ENCODE measurements at regions not wholly inside any gene's neighbourhood (a gene's known extent, or its start where the extent isn't known, plus 50 kb on each side); places are given as distances from the start of the nearest gene placed in this dataset.

DNA sequence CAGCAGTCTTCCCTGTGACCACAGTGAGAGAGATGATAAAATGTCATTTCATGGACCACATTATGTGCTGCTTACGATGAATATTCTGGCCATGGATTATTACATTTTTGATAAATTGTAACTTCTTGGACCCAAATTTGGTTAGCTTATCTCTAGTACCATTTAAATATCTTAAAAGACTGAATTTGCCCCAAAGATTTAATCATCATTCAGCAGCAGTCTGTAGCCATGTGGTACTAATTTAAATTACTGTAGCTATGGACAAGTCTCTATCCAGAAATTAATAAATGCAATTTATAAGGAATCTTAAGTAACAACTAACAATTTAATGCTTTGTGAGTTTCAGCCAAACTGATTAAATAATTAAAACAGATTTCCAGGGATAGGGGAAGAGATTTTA is 644.9 kb upstream of the FANCL start:
- no peaks in the 10 kb centered on the region for H3K36me3 ChIP-seq (ENCODE audit: control insufficient read depth in 2 of 2, insufficient read depth in 2 of 2, low read length in 1 of 2)
- no peak overlapping the region for H3K4me3 ChIP-seq (ENCODE audit: low read depth in 1 of 2, low read length in 2 of 2)
- H3K27ac ChIP-seq (ENCODE audit: low read depth in 2 of 2, low read length in 1 of 2), result no peak overlapping the region
- 83 to 90% methylated on average over 1 of the region's 1 CpG for WGBS, 2 donors
- H3K9me3 ChIP-seq (ENCODE audit: control insufficient read depth in 2 of 2, insufficient read depth in 1 of 2, low read depth in 1 of 2, low read length in 1 of 2), result no peaks in the 10 kb centered on the region
- H3K27me3 ChIP-seq (ENCODE audit: control insufficient read depth in 1 of 2, insufficient read depth in 2 of 2, low read length in 2 of 2), result no peaks in the 10 kb centered on the region
- H3K4me1 ChIP-seq (ENCODE audit: control insufficient read depth in 2 of 2, insufficient read depth in 2 of 2, low read length in 1 of 2), result no peaks in the 10 kb centered on the region

DNA sequence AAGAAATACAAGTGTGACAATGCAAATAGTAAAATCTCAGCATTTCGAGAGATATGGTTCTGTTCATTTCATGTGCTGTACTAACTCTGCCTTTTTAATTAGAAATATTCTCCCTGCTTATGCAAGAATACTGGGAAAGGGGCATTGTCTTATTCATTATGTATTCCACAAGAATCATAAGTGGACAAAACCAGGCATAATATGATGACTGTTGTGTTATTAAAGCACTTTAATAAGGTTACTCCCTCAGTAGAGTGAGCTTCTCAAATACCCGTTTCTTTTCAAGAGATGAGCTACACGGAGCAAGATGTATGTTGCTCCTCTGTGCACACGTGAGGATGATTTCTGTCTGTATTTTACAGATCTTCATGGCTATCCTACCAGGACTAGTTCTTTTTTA is 638.7 kb upstream of the FANCL start:
- 85 to 87% methylated on average over 4 of the region's 4 CpGs for WGBS, 2 donors
- H3K9me3 ChIP-seq (ENCODE audit: control insufficient read depth in 2 of 2, insufficient read depth in 1 of 2, low read depth in 1 of 2, low read length in 1 of 2), result no peaks in the 10 kb centered on the region
- H3K4me3 ChIP-seq (ENCODE audit: low read depth in 1 of 2, low read length in 2 of 2), result no peak overlapping the region
- H3K27me3 ChIP-seq (ENCODE audit: control insufficient read depth in 1 of 2, insufficient read depth in 2 of 2, low read length in 2 of 2), result no peaks in the 10 kb centered on the region
- no peak overlapping the region for H3K27ac ChIP-seq (ENCODE audit: low read depth in 2 of 2, low read length in 1 of 2)
- H3K36me3 ChIP-seq (ENCODE audit: control insufficient read depth in 2 of 2, insufficient read depth in 2 of 2, low read length in 1 of 2), result no peaks in the 10 kb centered on the region
- H3K4me1 ChIP-seq (ENCODE audit: control insufficient read depth in 2 of 2, insufficient read depth in 2 of 2, low read length in 1 of 2), result no peaks in the 10 kb centered on the region

DNA sequence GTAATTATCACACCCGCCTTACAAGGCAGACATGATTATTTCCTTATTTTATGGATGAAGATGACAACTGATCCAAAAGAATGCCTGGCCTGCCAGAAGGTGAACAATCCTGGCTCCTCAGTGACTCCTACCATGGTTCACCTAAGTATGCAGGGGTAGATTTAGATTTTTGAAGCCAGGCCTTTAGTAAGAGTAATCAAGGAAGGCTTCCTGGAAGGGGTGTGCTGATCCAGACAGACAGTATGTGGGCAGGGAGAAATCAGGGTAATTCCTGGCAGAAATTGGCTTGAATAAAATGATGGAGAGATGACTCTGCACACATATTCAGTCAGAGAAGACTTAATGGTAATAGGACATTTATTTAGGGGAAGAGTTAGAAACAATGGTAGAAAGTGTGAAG is 637.7 kb upstream of the FANCL start:
- 77 to 92% methylated on average over 1 of the region's 1 CpG for WGBS, 2 donors
- Histone ChIP-seq H3K36me3 (ENCODE audit: control insufficient read depth in 2 of 2, insufficient read depth in 2 of 2, low read length in 1 of 2) (no peaks in the 10 kb centered on the region), H3K9me3 (ENCODE audit: control insufficient read depth in 2 of 2, insufficient read depth in 1 of 2, low read depth in 1 of 2, low read length in 1 of 2) (no peaks in the 10 kb centered on the region), H3K4me1 (ENCODE audit: control insufficient read depth in 2 of 2, insufficient read depth in 2 of 2, low read length in 1 of 2) (no peaks in the 10 kb centered on the region), H3K27me3 (ENCODE audit: control insufficient read depth in 1 of 2, insufficient read depth in 2 of 2, low read length in 2 of 2) (no peaks in the 10 kb centered on the region), H3K4me3 (ENCODE audit: low read depth in 1 of 2, low read length in 2 of 2) (no peak overlapping the region), H3K27ac (ENCODE audit: low read depth in 2 of 2, low read length in 1 of 2) (no peak overlapping the region)

DNA sequence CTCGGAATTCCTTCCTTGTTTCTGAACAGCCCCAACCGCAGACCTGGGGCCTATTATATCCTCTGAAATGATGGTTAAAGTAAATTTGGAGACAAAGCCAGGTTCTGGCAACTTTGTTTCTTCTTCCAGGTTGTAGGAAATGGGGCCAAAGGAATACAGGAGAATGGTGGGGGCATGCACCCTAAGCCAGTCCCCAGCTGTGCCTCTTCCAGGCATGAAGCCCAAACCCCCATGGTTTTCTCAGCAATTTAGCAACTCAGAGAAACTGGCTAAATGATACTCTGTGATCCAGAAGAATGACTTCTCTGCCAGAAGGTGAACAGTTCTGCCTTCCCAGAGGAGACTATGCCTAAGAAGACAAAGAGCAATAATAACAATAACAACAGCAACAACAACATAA is 635.0 kb upstream of the FANCL start:
- Histone ChIP-seq H3K4me3 (ENCODE audit: low read depth in 1 of 2, low read length in 2 of 2) (no peak overlapping the region), H3K9me3 (ENCODE audit: control insufficient read depth in 2 of 2, insufficient read depth in 1 of 2, low read depth in 1 of 2, low read length in 1 of 2) (no peaks in the 10 kb centered on the region), H3K36me3 (ENCODE audit: control insufficient read depth in 2 of 2, insufficient read depth in 2 of 2, low read length in 1 of 2) (no peaks in the 10 kb centered on the region), H3K4me1 (ENCODE audit: control insufficient read depth in 2 of 2, insufficient read depth in 2 of 2, low read length in 1 of 2) (no peaks in the 10 kb centered on the region), H3K27me3 (ENCODE audit: control insufficient read depth in 1 of 2, insufficient read depth in 2 of 2, low read length in 2 of 2) (no peaks in the 10 kb centered on the region), H3K27ac (ENCODE audit: low read depth in 2 of 2, low read length in 1 of 2) (no peak overlapping the region)
- WGBS, 2 donors, result 85 to 92% methylated on average over 2 of the region's 2 CpGs

DNA sequence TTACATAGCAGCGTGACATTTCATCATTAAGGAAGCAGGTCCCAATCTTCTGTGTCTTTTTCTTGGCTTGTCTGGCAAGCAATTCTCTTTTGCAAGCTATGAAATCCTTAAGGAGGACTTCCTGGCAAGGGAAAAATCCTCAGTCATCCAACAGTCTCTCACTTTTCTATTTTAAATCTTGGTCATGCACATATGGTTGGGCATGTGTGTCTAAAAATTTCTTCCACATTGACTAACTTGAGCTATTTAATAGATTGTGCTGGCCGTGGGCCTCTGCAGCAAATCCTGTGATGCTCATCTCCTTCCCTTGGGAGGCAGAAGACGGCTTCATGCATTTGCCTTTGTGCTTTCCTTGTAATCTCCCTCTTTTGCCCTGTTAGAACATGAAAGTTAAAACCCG is 634.3 kb upstream of the FANCL start:
- Histone ChIP-seq H3K4me1 (ENCODE audit: control insufficient read depth in 2 of 2, insufficient read depth in 2 of 2, low read length in 1 of 2) (no peaks in the 10 kb centered on the region), H3K4me3 (ENCODE audit: low read depth in 1 of 2, low read length in 2 of 2) (no peak overlapping the region), H3K27me3 (ENCODE audit: control insufficient read depth in 1 of 2, insufficient read depth in 2 of 2, low read length in 2 of 2) (no peaks in the 10 kb centered on the region), H3K27ac (ENCODE audit: low read depth in 2 of 2, low read length in 1 of 2) (no peak overlapping the region), H3K9me3 (ENCODE audit: control insufficient read depth in 2 of 2, insufficient read depth in 1 of 2, low read depth in 1 of 2, low read length in 1 of 2) (no peaks in the 10 kb centered on the region), H3K36me3 (ENCODE audit: control insufficient read depth in 2 of 2, insufficient read depth in 2 of 2, low read length in 1 of 2) (no peaks in the 10 kb centered on the region)
- WGBS, 2 donors, result 69 to 71% methylated on average over 4 of the region's 4 CpGs

DNA sequence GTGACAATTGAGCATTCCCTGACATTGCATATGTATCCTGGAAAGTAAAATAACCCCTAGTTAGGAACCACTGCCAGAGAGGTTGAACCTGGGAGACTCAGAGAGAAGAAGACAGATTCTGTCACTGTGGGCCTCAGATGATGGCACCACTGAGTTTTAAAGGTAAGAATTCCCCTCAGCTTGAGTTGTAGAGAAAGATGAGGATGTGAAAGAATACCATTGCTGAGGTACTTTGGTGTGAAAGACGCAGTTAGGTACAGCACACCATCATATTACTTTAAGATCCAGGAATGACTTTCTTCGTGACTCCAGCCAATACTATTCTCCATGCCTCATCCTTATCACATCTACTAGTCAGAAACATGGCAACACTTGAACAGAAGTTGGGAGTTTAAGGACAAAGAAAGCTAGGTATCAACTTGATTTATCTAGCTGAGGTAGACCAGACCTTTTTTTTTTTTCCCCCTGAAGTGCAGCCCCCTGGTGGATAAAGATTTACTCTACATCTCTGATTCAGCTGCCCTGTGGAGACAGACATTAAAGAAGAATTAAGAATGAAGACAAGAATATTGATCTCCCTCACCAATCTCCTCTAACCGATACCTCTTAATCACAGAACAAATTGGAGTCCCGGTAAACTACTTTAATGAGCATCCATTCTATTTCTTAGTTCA is 630.5 kb upstream of the FANCL start:
- H3K9me3 ChIP-seq (ENCODE audit: control insufficient read depth in 2 of 2, insufficient read depth in 1 of 2, low read depth in 1 of 2, low read length in 1 of 2), result peaks cover 0 to 2% of the 10 kb centered on the region in 2 donors
- no peak overlapping the region for H3K27ac ChIP-seq (ENCODE audit: low read depth in 2 of 2, low read length in 1 of 2)
- H3K27me3 ChIP-seq (ENCODE audit: control insufficient read depth in 1 of 2, insufficient read depth in 2 of 2, low read length in 2 of 2), result no peaks in the 10 kb centered on the region
- H3K4me3 ChIP-seq (ENCODE audit: low read depth in 1 of 2, low read length in 2 of 2), result no peak overlapping the region
- 90 to 91% methylated on average over 4 of the region's 4 CpGs for WGBS, 2 donors
- H3K36me3 ChIP-seq (ENCODE audit: control insufficient read depth in 2 of 2, insufficient read depth in 2 of 2, low read length in 1 of 2), result no peaks in the 10 kb centered on the region
- H3K4me1 ChIP-seq (ENCODE audit: control insufficient read depth in 2 of 2, insufficient read depth in 2 of 2, low read length in 1 of 2), result no peaks in the 10 kb centered on the region

DNA sequence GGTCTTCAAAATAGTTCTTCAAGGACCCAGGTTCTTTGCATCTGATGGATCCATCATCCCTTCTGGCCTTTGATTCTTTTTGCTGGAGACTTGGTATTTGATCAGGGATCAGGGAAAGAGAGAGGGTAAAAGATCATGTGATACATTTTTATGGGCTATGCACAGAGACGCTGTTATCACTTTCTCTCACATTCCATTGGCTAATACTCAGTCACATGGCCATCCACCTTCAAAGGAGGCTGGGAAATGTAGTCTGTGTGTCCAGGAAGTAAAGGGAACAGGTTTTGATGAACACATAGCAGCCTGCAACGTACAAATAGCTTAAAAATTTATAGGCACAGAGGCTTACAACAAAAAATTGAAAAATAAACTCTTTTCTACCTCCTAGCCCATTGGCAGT is 629.6 kb upstream of the FANCL start:
- peaks cover 0 to 2% of the 10 kb centered on the region in 2 donors for H3K9me3 ChIP-seq (ENCODE audit: control insufficient read depth in 2 of 2, insufficient read depth in 1 of 2, low read depth in 1 of 2, low read length in 1 of 2)
- H3K27ac ChIP-seq (ENCODE audit: low read depth in 2 of 2, low read length in 1 of 2), result no peak overlapping the region
- 53 to 56% methylated on average over 2 of the region's 2 CpGs for WGBS, 2 donors

DNA sequence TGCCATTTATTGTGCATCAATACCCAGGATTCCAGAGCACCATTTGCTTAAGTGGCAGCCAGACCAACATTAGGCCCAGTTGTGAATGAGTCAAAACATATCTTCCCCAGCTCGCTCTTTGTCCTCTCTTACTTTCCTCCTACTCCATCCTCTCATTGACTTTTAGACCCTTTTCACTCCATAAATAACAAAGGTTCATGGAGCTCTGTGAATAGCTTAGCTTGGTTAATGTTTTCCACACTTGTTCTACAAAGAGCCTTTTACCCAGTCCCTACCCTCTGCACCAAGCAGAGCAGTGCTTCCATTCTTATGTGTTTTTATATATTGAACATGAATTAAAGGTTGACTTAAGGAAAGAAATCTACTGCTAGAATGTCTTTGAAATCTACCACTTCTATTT is 625.8 kb upstream of the FANCL start:
- Histone ChIP-seq H3K4me1 (ENCODE audit: control insufficient read depth in 2 of 2, insufficient read depth in 2 of 2, low read length in 1 of 2) (no peaks in the 10 kb centered on the region), H3K36me3 (ENCODE audit: control insufficient read depth in 2 of 2, insufficient read depth in 2 of 2, low read length in 1 of 2) (no peaks in the 10 kb centered on the region)
- 83 to 88% methylated on average over 1 of the region's 1 CpG for WGBS, 2 donors

More for the DNA sequence above, 629.6 kb upstream of the FANCL start:
- Histone ChIP-seq H3K4me1 (ENCODE audit: control insufficient read depth in 2 of 2, insufficient read depth in 2 of 2, low read length in 1 of 2) (no peaks in the 10 kb centered on the region), H3K36me3 (ENCODE audit: control insufficient read depth in 2 of 2, insufficient read depth in 2 of 2, low read length in 1 of 2) (no peaks in the 10 kb centered on the region), H3K27me3 (ENCODE audit: control insufficient read depth in 1 of 2, insufficient read depth in 2 of 2, low read length in 2 of 2) (no peaks in the 10 kb centered on the region), H3K4me3 (ENCODE audit: low read depth in 1 of 2, low read length in 2 of 2) (no peak overlapping the region)

DNA sequence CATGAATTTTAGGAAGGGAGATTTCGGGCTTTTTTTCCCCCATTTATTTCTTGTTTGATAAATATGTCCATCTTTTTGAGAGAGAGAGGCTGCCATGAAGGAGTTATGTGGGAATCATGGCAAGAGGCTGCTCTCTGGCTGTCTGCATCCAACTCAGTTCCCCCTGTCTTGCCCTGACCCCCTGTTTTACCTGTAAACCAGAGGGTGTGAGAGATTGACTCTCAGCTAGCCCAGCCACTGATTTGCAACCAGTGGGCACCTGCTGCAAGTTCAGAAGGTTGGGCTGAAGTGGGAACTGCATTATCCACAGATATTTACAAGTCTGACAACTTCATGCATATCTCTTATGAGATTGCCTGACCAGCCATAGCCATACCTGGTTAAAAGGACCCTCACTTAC is 625.4 kb upstream of the FANCL start:
- H3K4me3 ChIP-seq (ENCODE audit: low read depth in 1 of 2, low read length in 2 of 2), result no peak overlapping the region
- H3K36me3 ChIP-seq (ENCODE audit: control insufficient read depth in 2 of 2, insufficient read depth in 2 of 2, low read length in 1 of 2), result no peaks in the 10 kb centered on the region
- H3K27me3 ChIP-seq (ENCODE audit: control insufficient read depth in 1 of 2, insufficient read depth in 2 of 2, low read length in 2 of 2), result no peaks in the 10 kb centered on the region
- no peaks in the 10 kb centered on the region for H3K4me1 ChIP-seq (ENCODE audit: control insufficient read depth in 2 of 2, insufficient read depth in 2 of 2, low read length in 1 of 2)
- peaks cover 0 to 2% of the 10 kb centered on the region in 2 donors for H3K9me3 ChIP-seq (ENCODE audit: control insufficient read depth in 2 of 2, insufficient read depth in 1 of 2, low read depth in 1 of 2, low read length in 1 of 2)
- WGBS, 2 donors, result 45 to 54% methylated on average over 1 of the region's 1 CpG
- no peak overlapping the region for H3K27ac ChIP-seq (ENCODE audit: low read depth in 2 of 2, low read length in 1 of 2)

More for the DNA sequence above, 625.8 kb upstream of the FANCL start:
- H3K27me3 ChIP-seq (ENCODE audit: control insufficient read depth in 1 of 2, insufficient read depth in 2 of 2, low read length in 2 of 2), result no peaks in the 10 kb centered on the region
- H3K4me3 ChIP-seq (ENCODE audit: low read depth in 1 of 2, low read length in 2 of 2), result no peak overlapping the region
- H3K9me3 ChIP-seq (ENCODE audit: control insufficient read depth in 2 of 2, insufficient read depth in 1 of 2, low read depth in 1 of 2, low read length in 1 of 2), result peaks cover 0 to 2% of the 10 kb centered on the region in 2 donors
- H3K27ac ChIP-seq (ENCODE audit: low read depth in 2 of 2, low read length in 1 of 2), result no peak overlapping the region

DNA sequence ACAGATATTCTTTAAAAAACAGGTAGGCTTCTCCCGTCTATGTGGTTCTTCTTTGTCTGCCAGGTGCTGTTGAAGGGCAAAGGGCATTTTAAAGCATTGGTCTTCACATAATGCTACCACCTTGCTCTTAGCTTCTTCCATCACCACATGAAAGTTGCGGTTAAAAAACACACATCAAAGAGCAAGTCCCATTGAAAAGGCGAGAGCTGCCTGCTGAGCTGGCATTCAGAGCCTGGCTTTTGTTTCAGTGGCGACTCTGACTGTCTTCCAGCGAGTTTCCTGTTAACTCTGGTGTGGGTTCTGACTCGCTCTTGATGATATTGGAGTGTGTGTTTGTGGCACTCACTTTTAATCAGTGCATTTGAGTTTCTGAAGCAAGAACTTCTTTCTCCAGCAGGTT is 624.9 kb upstream of the FANCL start:
- Histone ChIP-seq H3K27ac (ENCODE audit: low read depth in 2 of 2, low read length in 1 of 2) (no peak overlapping the region), H3K9me3 (ENCODE audit: control insufficient read depth in 2 of 2, insufficient read depth in 1 of 2, low read depth in 1 of 2, low read length in 1 of 2) (peaks cover 0 to 2% of the 10 kb centered on the region in 2 donors), H3K27me3 (ENCODE audit: control insufficient read depth in 1 of 2, insufficient read depth in 2 of 2, low read length in 2 of 2) (no peaks in the 10 kb centered on the region), H3K36me3 (ENCODE audit: control insufficient read depth in 2 of 2, insufficient read depth in 2 of 2, low read length in 1 of 2) (no peaks in the 10 kb centered on the region), H3K4me1 (ENCODE audit: control insufficient read depth in 2 of 2, insufficient read depth in 2 of 2, low read length in 1 of 2) (no peaks in the 10 kb centered on the region), H3K4me3 (ENCODE audit: low read depth in 1 of 2, low read length in 2 of 2) (no peak overlapping the region)
- WGBS, 2 donors, result 20 to 31% methylated on average over 6 of the region's 6 CpGs
